Esophagus squamous epithelium (tissue), 4 donors: ENCODE measurements at regions not wholly inside any gene's neighbourhood (a gene's known extent, or its start where the extent isn't known, plus 50 kb on each side); places are given as distances from the start of the nearest gene placed in this dataset.

ENCODE experiments used
- CTCF ChIP-seq, 6 experiments: fragments of 450-650 bp in 4 of 6; fragments of 200-600 bp in 2 of 6; sonication (generic) in 2 of 6; IDR thresholded peaks; one replicate each; pipeline ENCODE4 v1.5.1; 2016 to 2019; ENCODE audit warnings: antibody characterized with exemption in 6 of 6, mild to moderate bottlenecking in 4 of 6, moderate library complexity in 4 of 6
- POLR2A ChIP-seq, 4 donors: fragments of 450-650 bp; IDR thresholded peaks; one replicate each; pipeline ENCODE4 v1.6.1; 2017; ENCODE audit warnings: antibody characterized with exemption in 4 of 4, mild to moderate bottlenecking in 4 of 4, moderate library complexity in 3 of 4

- TF ChIP-seq POLR2A (IDR thresholded peaks at IDR 0.05) (no peak), CTCF (IDR thresholded peaks at IDR 0.05) (no peak)
Measured at GRCh38 chrX:9298221-9298620, 166.6 kb upstream of the TBL1X start.
